IMR-90 (cell line): ENCODE measurements at regions not wholly inside any gene's neighbourhood (a gene's known extent, or its start where the extent isn't known, plus 50 kb on each side); places are given as distances from the start of the nearest gene placed in this dataset.

ENCODE experiments used
- ATAC-seq: fragments of 200-7000 bp; cut with Tn5 transposase; 2 replicates; pipeline ENCODE4 v1.9.1; 2020; ENCODE audit warnings: low read depth, mild to moderate bottlenecking, moderate library complexity
- BruUV-seq: library from RNA; stranded (reverse); fragments of 400-500 nt; replicated peaks from 2 replicates; lab custom pipeline; 2021; lab: Mats Ljungman, UMichigan
- CTCF ChIA-PET: fragments of 300-600 bp; formaldehyde crosslinking; extraction: SDS; loops from one replicate; lab custom pipeline; 2021; ENCODE audit warnings: antibody characterized with exemption; lab: Yijun Ruan, JAX
- POLR2A ChIA-PET: fragments of 300-600 bp; sonication (Branson Sonifier 250); formaldehyde crosslinking; loops from one replicate; lab custom pipeline; 2022; ENCODE audit warnings: antibody characterized with exemption; ENCODE audit not compliant: unreplicated experiment; lab: Charles Lee
- DNase-seq: peaks from one replicate; pipeline ENCODE4 v3.0.0; 2013
- H2AFZ ChIP-seq: replicated peaks from 2 replicates; pipeline ENCODE3; 2013; ENCODE audit warnings: low read length, mild to moderate bottlenecking; ENCODE audit not compliant: poor library complexity
- H2AK5ac ChIP-seq: 2 replicates; pipeline ENCODE4 v1.6.1; 2013; ENCODE audit warnings: low read depth, low read length, inconsistent platforms
- H2AK9ac ChIP-seq: replicated peaks from 2 replicates; pipeline ENCODE3; 2013; ENCODE audit warnings: mild to moderate bottlenecking, low read depth, low read length, moderate library complexity; ENCODE audit not compliant: poor library complexity
- H2BK120ac ChIP-seq: 2 replicates; pipeline ENCODE4 v1.6.1; 2013; ENCODE audit warnings: low read depth, low read length, inconsistent platforms
- H2BK15ac ChIP-seq: 3 replicates; pipeline ENCODE4 v1.6.1; 2013; ENCODE audit warnings: low read depth, low read length, inconsistent platforms
- H2BK20ac ChIP-seq: 2 replicates; pipeline ENCODE4 v1.6.1; 2013; ENCODE audit warnings: low read depth, mild to moderate bottlenecking, inconsistent platforms, low read length, moderate library complexity
- H2BK5ac ChIP-seq: 2 replicates; pipeline ENCODE4 v1.6.1; 2013; ENCODE audit warnings: mild to moderate bottlenecking, low read depth, low read length, inconsistent platforms; ENCODE audit not compliant: poor library complexity, severe bottlenecking
- H3K14ac ChIP-seq: replicated peaks from 2 replicates; pipeline ENCODE4 v1.6.1; 2013; ENCODE audit warnings: low read depth, low read length, inconsistent platforms
- H3K18ac ChIP-seq: 2 replicates; pipeline ENCODE4 v1.6.1; 2013; ENCODE audit warnings: low read depth, low read length, control low read depth
- H3K23ac ChIP-seq: 2 replicates; pipeline ENCODE4 v1.6.1; 2013; ENCODE audit warnings: low read depth, low read length, inconsistent platforms
- H3K27ac ChIP-seq: 2 replicates; pipeline ENCODE4 v1.5.1; 2013; ENCODE audit warnings: mild to moderate bottlenecking, control low read depth, low read length; ENCODE audit not compliant: insufficient read depth
- H3K27me3 ChIP-seq: 2 replicates; pipeline ENCODE4 v1.6.1; 2013; ENCODE audit warnings: low read length; ENCODE audit not compliant: control insufficient read depth, insufficient read depth
- H3K36me3 ChIP-seq: 2 replicates; pipeline ENCODE4 v1.6.1; 2013; ENCODE audit warnings: low read length, mixed read lengths; ENCODE audit not compliant: control insufficient read depth, insufficient read depth
- H3K4ac ChIP-seq: 2 replicates; pipeline ENCODE4 v1.6.1; 2013; ENCODE audit warnings: low read depth, low read length, inconsistent platforms
- H3K4me1 ChIP-seq: 2 replicates; pipeline ENCODE4 v1.6.1; 2013; ENCODE audit warnings: low read length, mixed read lengths; ENCODE audit not compliant: control insufficient read depth, insufficient read depth
- H3K4me2 ChIP-seq: 2 replicates; pipeline ENCODE4 v1.6.1; 2013; ENCODE audit warnings: low read depth, mild to moderate bottlenecking, control low read depth, low read length, moderate library complexity
- H3K4me3 ChIP-seq: 2 replicates; pipeline ENCODE4 v1.5.1; 2013; ENCODE audit warnings: low read depth, mild to moderate bottlenecking, control low read depth, low read length, moderate library complexity; ENCODE audit not compliant: insufficient read depth
- H3K56ac ChIP-seq: 2 replicates; pipeline ENCODE4 v1.6.1; 2013; ENCODE audit warnings: low read length, inconsistent platforms; ENCODE audit not compliant: insufficient read depth; ENCODE audit errors: extremely low read depth
- H3K79me1 ChIP-seq, 2 experiments: 2 replicates each; pipeline ENCODE4 v1.6.1; 2013; ENCODE audit warnings: low read length in 2 of 2, inconsistent platforms in 1 of 2, low read depth in 1 of 2
- H3K9ac ChIP-seq: 2 replicates; pipeline ENCODE4 v1.6.1; 2013; ENCODE audit warnings: low read depth, low read length, control low read depth
- H3K9me1 ChIP-seq: 2 replicates; pipeline ENCODE4 v1.6.1; 2013; ENCODE audit warnings: low read length, inconsistent platforms; ENCODE audit not compliant: insufficient read depth
- H3K9me3 ChIP-seq: 2 replicates; pipeline ENCODE4 v1.6.1; 2013; ENCODE audit warnings: low read length; ENCODE audit not compliant: control insufficient read depth, insufficient read depth
- H4K20me1 ChIP-seq: 2 replicates; pipeline ENCODE4 v1.6.1; 2013; ENCODE audit warnings: low read length, inconsistent platforms; ENCODE audit not compliant: insufficient read depth
- H4K5ac ChIP-seq: 2 replicates; pipeline ENCODE4 v1.6.1; 2013; ENCODE audit warnings: mild to moderate bottlenecking, low read depth, low read length, control low read depth
- H4K8ac ChIP-seq, 2 experiments: 2 replicates each; pipeline ENCODE4 v1.6.1; 2013; ENCODE audit warnings: low read depth in 2 of 2, low read length in 2 of 2, control low read depth in 1 of 2, inconsistent platforms in 1 of 2
- H4K91ac ChIP-seq: 2 replicates; pipeline ENCODE4 v1.6.1; 2013; ENCODE audit warnings: low read depth, low read length, inconsistent platforms; ENCODE audit not compliant: insufficient read depth
- CHD1 ChIP-seq: IDR thresholded peaks from 2 replicates; pipeline ENCODE4 v1.6.1; 2012; ENCODE audit warnings: low read depth, low read length, improper control_type of control experiment
- USF2 ChIP-seq: fragments of 150-350 bp; IDR thresholded peaks from 2 replicates; pipeline ENCODE4 v1.6.1; 2017; ENCODE audit warnings: mild to moderate bottlenecking, antibody characterized with exemption, low read length, low read depth
- WGBS, 2 experiments: methylation state at CpG; one replicate each; pipeline versions ENCODE4 v1.1.5 to v1.1.7; 2013; ENCODE audit warnings: missing lambda C conversion rate in 2 of 2; ENCODE audit not compliant: insufficient read length in 1 of 2; ENCODE audit errors: extremely low coverage in 2 of 2; 5-methylcytosine and 5-hydroxymethylcytosine counted together
- dilution Hi-C: fragments of 300-500 bp; cut with HindIII; formaldehyde crosslinking; loops from one replicate; pipeline ENCODE4 v1.14.3; 2018; ENCODE audit warnings: low sequenced_read_pairs; ENCODE audit not compliant: unreplicated experiment
- in situ Hi-C: fragments of 300-500 bp; cut with MboI; formaldehyde crosslinking; loops from 3 replicates; pipeline ENCODE4 v1.14.3; 2019; ENCODE audit warnings: low sequenced_read_pairs, inconsistent platforms, mixed read lengths
- intact Hi-C: fragments of 100-400 bp; cut with micrococcal nuclease; formaldehyde crosslinking; loops from 2 replicates; pipeline ENCODE4 v1.10.0; 2022

DNA sequence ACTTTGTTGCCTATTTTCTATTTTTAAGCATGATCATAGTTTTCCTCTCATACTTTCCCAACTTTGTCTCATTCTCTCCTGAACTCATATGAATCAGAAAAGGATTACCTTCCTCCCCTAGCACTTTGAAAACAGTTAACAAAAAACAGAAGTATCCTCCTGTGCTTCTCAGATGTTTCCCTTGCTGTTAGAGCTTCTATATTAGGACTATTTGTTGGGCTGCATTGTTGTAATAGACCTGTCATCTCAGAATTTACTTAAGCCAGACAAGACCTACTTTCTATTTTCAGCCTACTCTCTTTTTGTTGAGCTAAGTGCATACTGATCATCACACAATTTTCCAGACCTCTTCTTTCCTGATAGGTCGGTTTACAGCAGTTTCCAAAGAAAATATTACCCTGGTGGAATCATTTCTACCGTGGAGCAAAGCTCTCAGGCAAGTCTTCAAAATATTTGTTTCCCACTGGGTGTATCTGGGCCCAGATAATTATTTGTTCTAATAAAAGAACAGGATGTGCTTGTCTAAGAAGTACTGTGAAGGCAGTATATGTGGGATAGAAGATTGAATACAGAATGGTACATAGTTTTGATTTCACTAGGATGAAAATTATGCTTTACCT is 411.9 kb upstream of the KLF6 start:
- Histone ChIP-seq H4K8ac (no peak overlapping the region), H2AK5ac (no peak overlapping the region), H3K4ac (no peak overlapping the region), H3K27ac (no peak overlapping the region), H3K56ac (no peak overlapping the region), H2BK5ac (no peak overlapping the region), H3K27me3 (no peaks in the 10 kb centered on the region), H4K91ac (no peak overlapping the region), H3K9me1 (0 out of 2 replicates have a peak, but pooled peaks cover 3% of the 10 kb centered on the region), H3K9me3 (no peaks in the 10 kb centered on the region), H2AFZ (no peak overlapping the region), H3K18ac (no peak overlapping the region; the same call in 1 of the 2 replicates), H3K4me1 (peaks cover 4% of the 10 kb centered on the region; the same call in 1 of the 2 replicates), H3K9ac (no peak overlapping the region), H4K5ac (no peak overlapping the region), H3K4me3 (no peak overlapping the region), H3K4me2 (no peak overlapping the region), H2AK9ac (no peak overlapping the region), H3K79me1 (no peaks in the 10 kb centered on the region), H2BK15ac (no peak overlapping the region), H3K23ac (no peak overlapping the region), H3K36me3 (no peaks in the 10 kb centered on the region), H2BK120ac (no peak overlapping the region), H2BK20ac (no peak overlapping the region), H4K20me1 (no peaks in the 10 kb centered on the region), H3K14ac (no peak overlapping the region)
- intact Hi-C loops (no loop called here), dilution Hi-C loops (no loop called here), in situ Hi-C loops (no loop called here)
- no TSS peak for BruUV-seq
- ChIA-PET POLR2A (no interaction called here), CTCF (no interaction called here)
- DNase-seq: peak; percentile 17
- TF ChIP-seq CHD1 (no peak), USF2 (no peak)
- ATAC-seq: no peak
- WGBS, 2 experiments: no CpG with 5 or more reads among the region's 2 CpGs
